ENCODE measurements at regions not wholly inside any gene's neighbourhood (a gene's known extent, or its start where the extent isn't known, plus 50 kb on each side); places are given as distances from the start of the nearest gene placed in this dataset.

GRCh38 chrX:148372925-148373324 lies 127.5 kb upstream of the AFF2 start:
- Histone ChIP-seq H3K4me1 (ENCODE audit: insufficient read depth, low read length) (no peaks in the 10 kb centered on the region), H3K27ac (ENCODE audit: low read length) (no peak overlapping the region), H3K9ac (ENCODE audit: low read length) (no peak overlapping the region), H3K9me2 (replicated peaks; ENCODE audit: low read length) (no peaks in the 10 kb centered on the region), H4K20me1 (ENCODE audit: low read length) (no peaks in the 10 kb centered on the region), H3K27me3 (ENCODE audit: low read length) (no peaks in the 10 kb centered on the region), H3K4me3 (ENCODE audit: low read length) (no peak overlapping the region), H3K9me3 (ENCODE audit: low read length) (no peaks in the 10 kb centered on the region), H3K79me2 (ENCODE audit: low read length) (no peaks in the 10 kb centered on the region), H3K36me3 (ENCODE audit: low read depth, low read length) (no peaks in the 10 kb centered on the region), H3K4me2 (ENCODE audit: low read length) (no peak overlapping the region), H2AFZ (ENCODE audit: low read length) (no peak overlapping the region), H3F3A (ENCODE audit: low read length, unreplicated experiment) (no peaks in the 10 kb centered on the region)
- no peak for TF ChIP-seq EZH2 (IDR thresholded peaks at IDR 0.05; ENCODE audit: low read length, unreplicated experiment)
- TF ChIP-seq, protein P1, sequence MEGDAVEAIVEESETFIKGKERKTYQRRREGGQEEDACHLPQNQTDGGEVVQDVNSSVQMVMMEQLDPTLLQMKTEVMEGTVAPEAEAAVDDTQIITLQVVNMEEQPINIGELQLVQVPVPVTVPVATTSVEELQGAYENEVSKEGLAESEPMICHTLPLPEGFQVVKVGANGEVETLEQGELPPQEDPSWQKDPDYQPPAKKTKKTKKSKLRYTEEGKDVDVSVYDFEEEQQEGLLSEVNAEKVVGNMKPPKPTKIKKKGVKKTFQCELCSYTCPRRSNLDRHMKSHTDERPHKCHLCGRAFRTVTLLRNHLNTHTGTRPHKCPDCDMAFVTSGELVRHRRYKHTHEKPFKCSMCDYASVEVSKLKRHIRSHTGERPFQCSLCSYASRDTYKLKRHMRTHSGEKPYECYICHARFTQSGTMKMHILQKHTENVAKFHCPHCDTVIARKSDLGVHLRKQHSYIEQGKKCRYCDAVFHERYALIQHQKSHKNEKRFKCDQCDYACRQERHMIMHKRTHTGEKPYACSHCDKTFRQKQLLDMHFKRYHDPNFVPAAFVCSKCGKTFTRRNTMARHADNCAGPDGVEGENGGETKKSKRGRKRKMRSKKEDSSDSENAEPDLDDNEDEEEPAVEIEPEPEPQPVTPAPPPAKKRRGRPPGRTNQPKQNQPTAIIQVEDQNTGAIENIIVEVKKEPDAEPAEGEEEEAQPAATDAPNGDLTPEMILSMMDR (conservative IDR thresholded peaks at IDR 0.05; ENCODE audit: low read depth, low read length) = no peak
- TF ChIP-seq EZH2phosphoT487 (IDR thresholded peaks at IDR 0.05; ENCODE audit: borderline replicate concordance, low read length) = no peak
- ChIA-PET POLR2A (ENCODE audit: unreplicated experiment) (no interaction called here), CTCF (no interaction called here)
- DNase-seq = no peak
- ATAC-seq = no peak
- no TSS peak for BruUV-seq (replicated peaks)
- intact Hi-C loops (cut with micrococcal nuclease) = no loop called here

GRCh38 chrX:148376342-148376741 lies 124.1 kb upstream of the AFF2 start:
- no peak for ATAC-seq
- BruUV-seq (replicated peaks) = no TSS peak
- Histone ChIP-seq H3K4me2 (ENCODE audit: low read length) (no peak overlapping the region), H3K9me2 (replicated peaks; ENCODE audit: low read length) (no peaks in the 10 kb centered on the region), H3K27me3 (ENCODE audit: low read length) (no peaks in the 10 kb centered on the region), H3K27ac (ENCODE audit: low read length) (no peak overlapping the region), H3K4me3 (ENCODE audit: low read length) (no peak overlapping the region), H3K9ac (ENCODE audit: low read length) (no peak overlapping the region), H3F3A (ENCODE audit: low read length, unreplicated experiment) (no peaks in the 10 kb centered on the region), H4K20me1 (ENCODE audit: low read length) (no peaks in the 10 kb centered on the region), H2AFZ (ENCODE audit: low read length) (no peak overlapping the region), H3K36me3 (ENCODE audit: low read depth, low read length) (no peaks in the 10 kb centered on the region), H3K4me1 (ENCODE audit: insufficient read depth, low read length) (no peaks in the 10 kb centered on the region), H3K79me2 (ENCODE audit: low read length) (no peaks in the 10 kb centered on the region), H3K9me3 (ENCODE audit: low read length) (no peaks in the 10 kb centered on the region)
- no peak for DNase-seq
- TF ChIP-seq EZH2phosphoT487 (IDR thresholded peaks at IDR 0.05; ENCODE audit: borderline replicate concordance, low read length) = no peak
- no peak for TF ChIP-seq EZH2 (IDR thresholded peaks at IDR 0.05; ENCODE audit: low read length, unreplicated experiment)
- TF ChIP-seq, protein P1 (conservative IDR thresholded peaks at IDR 0.05; ENCODE audit: low read depth, low read length) = no peak
- ChIA-PET POLR2A (ENCODE audit: unreplicated experiment) (no interaction called here), CTCF (no interaction called here)
- intact Hi-C loops (cut with micrococcal nuclease) = no loop called here

GRCh38 chrX:148380107-148380506 lies 120.3 kb upstream of the AFF2 start:
- Histone ChIP-seq H3K4me2 (ENCODE audit: low read length) (no peak overlapping the region), H3K4me1 (ENCODE audit: insufficient read depth, low read length) (no peaks in the 10 kb centered on the region), H3K79me2 (ENCODE audit: low read length) (no peaks in the 10 kb centered on the region), H2AFZ (ENCODE audit: low read length) (no peak overlapping the region), H3K9me2 (replicated peaks; ENCODE audit: low read length) (no peaks in the 10 kb centered on the region), H3K9me3 (ENCODE audit: low read length) (no peaks in the 10 kb centered on the region), H3K9ac (ENCODE audit: low read length) (no peak overlapping the region), H3K36me3 (ENCODE audit: low read depth, low read length) (no peaks in the 10 kb centered on the region), H3K27me3 (ENCODE audit: low read length) (no peaks in the 10 kb centered on the region), H3F3A (ENCODE audit: low read length, unreplicated experiment) (no peaks in the 10 kb centered on the region), H3K4me3 (ENCODE audit: low read length) (no peak overlapping the region), H3K27ac (ENCODE audit: low read length) (no peak overlapping the region), H4K20me1 (ENCODE audit: low read length) (no peaks in the 10 kb centered on the region)
- ChIA-PET CTCF (no interaction called here), POLR2A (ENCODE audit: unreplicated experiment) (no interaction called here)
- intact Hi-C loops (cut with micrococcal nuclease) = no loop called here
- no peak for DNase-seq
- BruUV-seq (replicated peaks) = no TSS peak
- TF ChIP-seq, protein P1 (conservative IDR thresholded peaks at IDR 0.05; ENCODE audit: low read depth, low read length) = no peak
- no peak for TF ChIP-seq EZH2phosphoT487 (IDR thresholded peaks at IDR 0.05; ENCODE audit: borderline replicate concordance, low read length)
- TF ChIP-seq EZH2 (IDR thresholded peaks at IDR 0.05; ENCODE audit: low read length, unreplicated experiment) = no peak
- ATAC-seq = no peak

Data from PC-3 (cell line).